ENCODE measurements at regions not wholly inside any gene's neighbourhood (a gene's known extent, or its start where the extent isn't known, plus 50 kb on each side); places are given as distances from the start of the nearest gene placed in this dataset.

DNA sequence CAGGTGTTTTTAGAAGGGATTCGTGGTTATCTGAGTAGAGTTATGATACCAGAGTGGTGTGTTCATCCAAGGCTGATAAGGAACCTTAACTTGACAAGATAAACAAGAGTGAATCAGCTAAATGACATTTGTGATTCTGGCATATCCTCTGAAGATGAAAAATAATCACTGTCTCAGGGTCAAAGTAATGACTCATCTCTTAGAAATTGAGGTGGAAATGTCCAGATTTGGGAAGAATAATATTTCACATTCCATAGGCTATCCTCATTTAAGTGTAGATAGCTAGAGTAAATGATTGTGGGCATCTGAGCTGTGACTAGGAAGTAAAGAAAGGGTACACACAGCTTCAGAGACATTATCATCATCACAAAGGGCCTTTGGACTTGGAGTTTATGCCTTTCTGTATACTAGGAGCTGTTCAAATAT, 255.7 kb downstream of the GJA1 start:
- no peak for TF ChIP-seq CTCF (conservative IDR thresholded peaks at IDR 0.05)
- Histone ChIP-seq H2BK5ac (ENCODE audit: insufficient read length, low read length) (no peak overlapping the region), H3K4ac (ENCODE audit: low read depth, low read length) (no peak overlapping the region), H2BK120ac (ENCODE audit: low read depth, low read length, poor library complexity, severe bottlenecking) (no peak overlapping the region), H3K79me2 (ENCODE audit: insufficient read depth, low read length) (no peaks in the 10 kb centered on the region), H3K79me1 (ENCODE audit: insufficient read depth, low read depth, low read length, poor library complexity, severe bottlenecking) (no peaks in the 10 kb centered on the region), H3T11ph (ENCODE audit: low read length) (no peak overlapping the region), H2BK15ac (ENCODE audit: low read depth, low read length) (no peak overlapping the region), H3K9me3 (ENCODE audit: control insufficient read depth, low read depth, low read length) (no peaks in the 10 kb centered on the region), H4K91ac (ENCODE audit: insufficient read length, low read depth, low read length) (no peak overlapping the region), H3K23me2 (ENCODE audit: insufficient read length, low read depth, low read length, poor library complexity, severe bottlenecking) (no peaks in the 10 kb centered on the region), H3K56ac (ENCODE audit: insufficient read length, low read depth, low read length) (no peak overlapping the region), H4K5ac (ENCODE audit: insufficient read length, low read depth, low read length) (no peak overlapping the region), H3K4me1 (ENCODE audit: insufficient read depth, low read length) (no peaks in the 10 kb centered on the region), H3K23ac (ENCODE audit: insufficient read length, low read depth, low read length) (no peak overlapping the region), H3K18ac (ENCODE audit: insufficient read length, low read depth, low read length) (no peak overlapping the region), H2BK20ac (ENCODE audit: low read depth, low read length, poor library complexity, severe bottlenecking) (no peak overlapping the region), H4K8ac (replicated peaks; ENCODE audit: insufficient read length, low read depth, low read length) (no peak overlapping the region), H2AK5ac (ENCODE audit: insufficient read length, low read length) (no peak overlapping the region), H3K14ac (ENCODE audit: insufficient read depth, low read length) (no peak overlapping the region), H3K27ac (ENCODE audit: insufficient read length, low read depth, low read length) (no peak overlapping the region), H2AFZ (ENCODE audit: low read length) (no peak overlapping the region), H4K20me1 (ENCODE audit: control insufficient read depth, insufficient read depth, insufficient read length) (no peaks in the 10 kb centered on the region), H3K27me3 (ENCODE audit: insufficient read depth, low read length) (no peaks in the 10 kb centered on the region), H3K9ac (ENCODE audit: extremely low read depth, insufficient read length, low read length) (no peak overlapping the region), H3K4me2 (ENCODE audit: insufficient read depth, insufficient read length, low read length) (no peak overlapping the region), H2BK12ac (ENCODE audit: insufficient read length, low read depth, low read length) (no peak overlapping the region)
- DNase-seq = no peak
- no CpG with 5 or more reads among the region's 1 CpG for WGBS (ENCODE audit: extremely low coverage, insufficient read length, low lambda C conversion rate)
- peaks cover 2 to 8% of the 10 kb centered on the region in 2 experiments; a peak in 2 of 4 replicates for H3K4me1 Mint-ChIP-seq
- H3K27ac Mint-ChIP-seq = no peak overlapping the region
- no peaks in the 10 kb centered on the region for H3K27me3 Mint-ChIP-seq (ENCODE audit: low read depth)
- no peaks in the 10 kb centered on the region for H3K36me3 Mint-ChIP-seq (ENCODE audit: insufficient read depth in 1 of 3, low read depth in 3 of 3)
- H3K9me3 Mint-ChIP-seq = no peaks in the 10 kb centered on the region
- no peak overlapping the region for H3K4me3 Mint-ChIP-seq

Measured in H9 (cell line).